ENCODE measurements at regions not wholly inside any gene's neighbourhood (a gene's known extent, or its start where the extent isn't known, plus 50 kb on each side); places are given as distances from the start of the nearest gene placed in this dataset.

DNA sequence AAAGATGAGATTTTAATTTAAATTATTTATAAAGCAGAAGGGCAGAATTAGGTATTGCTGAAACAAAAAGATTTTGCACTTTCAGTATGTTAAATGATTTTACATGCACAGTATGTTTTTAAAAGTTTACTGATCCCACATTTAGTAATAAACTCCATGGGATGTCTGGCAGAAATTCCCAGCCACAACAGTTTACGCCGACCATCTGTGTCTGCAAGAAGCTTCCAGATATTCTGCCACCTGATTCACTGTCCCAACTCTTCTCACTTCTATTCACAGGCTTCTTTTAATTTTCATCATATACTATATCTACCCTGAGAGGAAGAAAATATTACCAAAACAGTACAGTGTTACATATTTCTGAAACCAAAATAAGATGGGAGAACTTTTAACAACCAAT is 115.8 kb upstream of the IQCM start:
- no peak for DNase-seq

DNA sequence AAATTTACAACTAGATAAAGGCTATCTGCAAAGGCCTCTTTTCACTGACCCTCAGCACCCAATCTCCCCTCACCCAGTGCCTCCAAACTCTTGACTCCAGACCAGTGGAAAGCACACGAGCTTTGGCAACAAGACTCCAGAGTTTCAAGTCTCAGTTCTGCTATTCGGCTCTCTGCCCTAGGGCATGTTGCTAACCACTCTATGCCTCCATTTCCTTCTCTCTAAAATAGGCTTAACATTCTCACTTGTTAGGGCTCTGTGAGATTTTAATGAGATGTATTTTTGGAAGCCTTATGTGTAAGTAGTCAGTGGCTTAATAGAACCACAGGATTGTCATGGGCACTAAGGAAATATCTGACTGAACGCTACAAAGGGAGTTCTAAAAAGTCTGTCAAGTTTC is 116.5 kb upstream of the IQCM start:
- no peak for DNase-seq

DNA sequence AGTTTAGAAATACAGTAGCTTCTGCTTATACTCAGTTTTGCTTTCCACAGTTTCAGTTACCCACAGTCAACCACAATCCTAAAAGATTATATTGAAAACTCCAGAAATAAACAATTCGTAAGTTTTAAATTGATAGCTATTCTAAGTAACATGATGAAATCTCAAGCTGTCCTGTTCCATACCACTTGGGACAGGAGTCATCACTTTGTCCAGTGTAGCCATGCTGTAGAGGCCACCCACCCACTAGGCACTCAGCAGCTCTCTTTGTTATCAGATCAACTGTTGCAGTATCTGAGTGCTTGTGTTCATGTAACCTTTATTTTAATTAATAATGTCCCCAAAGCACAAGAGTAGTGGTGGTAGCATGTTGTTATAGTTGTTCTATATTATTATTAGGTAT is 117.5 kb upstream of the IQCM start:
- DNase-seq, result no peak

DNA sequence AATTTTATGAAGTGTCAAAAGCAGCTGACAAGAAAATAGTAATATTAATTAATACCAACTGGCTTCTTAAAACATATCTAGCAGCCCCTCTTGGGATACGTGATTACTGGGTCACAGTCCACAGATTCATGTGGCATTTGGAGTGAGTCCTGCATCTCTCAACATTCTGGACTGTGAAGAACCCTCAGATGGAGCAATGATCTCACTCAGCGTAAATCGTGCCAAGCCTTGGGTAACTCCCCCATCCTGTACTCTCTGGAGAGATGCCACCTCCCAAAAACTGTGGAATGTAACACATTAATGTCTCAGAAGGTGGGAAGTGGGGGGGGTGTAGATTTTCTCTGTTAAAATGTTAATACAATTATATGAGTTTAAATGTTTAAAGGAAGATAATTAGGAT is 118.2 kb upstream of the IQCM start:
- DNase-seq, result no peak

DNA sequence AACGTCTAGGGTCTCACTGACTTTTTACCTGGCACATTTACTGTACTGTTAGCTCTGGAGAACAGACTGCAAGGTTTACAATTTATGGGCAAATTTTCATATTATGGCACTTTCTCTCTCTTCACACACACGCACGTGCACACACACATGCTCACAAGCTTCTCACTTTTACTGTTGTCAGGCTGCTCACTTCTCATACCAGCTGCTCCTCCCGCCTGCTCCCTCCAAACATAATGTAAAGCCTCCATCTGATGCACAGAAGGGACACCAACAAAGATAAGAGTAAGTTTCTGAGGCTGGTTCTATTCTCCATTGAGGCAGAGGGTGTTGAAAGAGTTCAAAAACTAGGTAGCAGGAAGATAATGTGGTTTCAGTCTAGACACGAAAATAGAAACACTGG is 128.9 kb upstream of the DCLK2 start:
- no peak for DNase-seq

DNA sequence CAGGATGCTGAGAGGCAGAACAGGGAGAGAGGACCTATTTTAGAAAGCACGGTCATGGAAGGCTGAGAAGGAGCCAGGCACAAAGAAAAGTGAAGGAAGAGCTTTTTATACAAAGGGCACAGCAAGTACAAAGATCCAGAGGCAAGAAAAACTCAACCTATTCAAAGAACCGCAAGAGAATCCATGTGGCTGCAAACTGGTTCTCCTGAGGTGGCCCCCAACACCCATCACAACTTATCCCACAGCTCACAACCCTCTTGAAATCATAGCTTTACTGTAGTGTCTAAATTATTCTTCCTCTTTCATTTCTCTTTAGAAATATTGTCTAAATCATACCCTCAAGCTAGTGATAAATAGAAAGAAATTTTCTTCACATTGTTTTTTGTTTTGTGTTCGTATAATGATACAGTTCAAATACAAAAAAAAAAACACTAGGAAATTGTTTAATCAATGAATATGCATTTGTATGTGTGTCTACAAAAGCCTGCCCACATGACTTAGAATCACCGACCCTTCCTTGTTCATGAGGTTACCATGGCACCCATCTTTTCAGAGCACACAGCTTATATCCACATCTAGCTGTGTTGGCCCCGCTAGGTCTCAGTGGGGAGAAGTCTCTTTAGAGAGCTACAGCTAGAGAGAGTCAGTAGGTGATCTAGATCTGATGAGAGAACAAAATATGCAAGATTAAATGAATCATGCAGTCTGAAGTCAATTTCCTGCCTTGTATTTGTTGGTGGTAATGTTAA is 126.9 kb upstream of the DCLK2 start:
- no peak for DNase-seq

DNA sequence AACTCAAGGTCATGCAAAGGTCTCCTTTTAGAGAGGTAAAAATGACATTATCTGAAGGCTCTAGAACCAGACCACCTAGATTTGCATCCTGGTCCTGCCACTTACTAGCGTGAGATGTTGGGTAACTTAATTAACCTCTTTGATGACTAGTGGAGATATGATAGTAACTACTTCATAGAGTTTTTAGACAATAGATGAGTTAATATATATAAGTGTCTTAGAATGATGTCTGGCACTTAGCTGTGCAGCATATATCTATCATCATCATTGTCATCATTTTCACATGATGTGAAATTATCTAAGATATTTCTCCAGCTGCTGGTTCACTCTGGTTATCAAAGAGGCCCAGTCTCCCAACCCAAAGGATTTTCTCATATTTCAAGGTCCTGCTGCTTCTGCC is 126.1 kb upstream of the DCLK2 start:
- no peak for DNase-seq

DNA sequence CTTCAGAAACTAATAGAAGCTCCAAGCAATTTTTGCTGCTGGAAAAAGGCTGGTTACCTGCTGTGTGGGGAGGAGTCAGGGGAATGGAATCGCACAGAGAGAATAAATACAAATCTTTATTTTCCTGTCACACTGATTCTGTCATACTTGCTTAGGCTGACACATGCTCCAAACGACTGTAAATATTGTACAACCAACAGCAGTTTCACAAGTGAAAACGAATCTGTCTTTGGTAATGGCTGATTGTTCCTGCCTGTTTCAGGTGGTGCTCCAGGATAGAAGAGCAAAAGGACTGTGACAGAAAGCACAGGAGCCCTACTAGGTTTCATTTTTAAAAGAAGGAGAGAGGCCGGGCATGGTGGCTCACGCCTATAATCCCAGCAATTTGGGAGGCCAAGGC is 125.5 kb upstream of the DCLK2 start:
- no peak for DNase-seq

DNA sequence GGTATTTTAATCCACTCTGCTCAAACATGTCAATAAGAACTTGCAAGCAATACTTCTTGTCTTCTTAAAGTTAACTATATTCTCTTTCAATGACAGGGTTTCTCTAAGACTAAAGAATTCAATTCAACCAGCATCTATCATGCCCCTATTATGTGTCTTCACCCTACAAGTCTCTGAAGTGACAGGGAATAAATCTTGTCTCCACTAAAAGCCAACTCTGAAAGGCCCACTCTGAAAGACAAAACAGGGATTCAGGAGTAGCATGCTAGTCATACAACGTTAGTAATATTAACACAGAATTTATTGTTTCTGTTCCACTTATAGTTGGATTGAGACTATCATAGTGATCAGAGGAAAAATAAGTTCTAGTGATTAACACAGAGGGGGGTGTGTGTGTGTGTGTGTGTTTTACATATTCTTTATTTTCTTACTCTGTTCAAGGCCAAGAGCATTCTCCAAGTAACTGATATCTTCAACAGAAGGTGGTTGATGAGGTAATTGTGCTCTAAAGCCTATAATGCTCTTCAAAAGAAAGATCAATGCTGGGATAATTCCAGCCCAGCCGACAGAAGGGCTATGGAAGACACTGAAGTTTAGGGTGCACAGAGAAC is 122.4 kb upstream of the DCLK2 start:
- DNase-seq, result no peak

DNA sequence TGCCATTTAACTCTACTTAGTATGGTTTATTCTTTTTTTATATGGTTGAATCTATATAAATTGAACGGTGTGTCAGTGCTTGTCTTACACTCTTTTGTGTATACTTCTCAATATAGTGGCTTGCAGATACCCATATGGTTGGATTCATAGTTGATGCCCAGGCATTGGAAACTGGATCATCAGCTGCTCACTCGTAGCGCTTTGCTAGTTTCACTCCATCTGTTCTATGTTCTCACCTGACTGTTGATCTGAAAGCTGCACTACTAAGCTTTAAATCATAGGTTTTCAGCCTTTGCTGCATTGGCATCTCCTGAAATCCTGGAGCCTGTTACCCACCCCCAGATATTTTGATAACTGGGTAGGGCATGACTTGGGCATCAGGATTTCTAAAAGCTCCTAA is 121.6 kb upstream of the DCLK2 start:
- no peak for DNase-seq

DNA sequence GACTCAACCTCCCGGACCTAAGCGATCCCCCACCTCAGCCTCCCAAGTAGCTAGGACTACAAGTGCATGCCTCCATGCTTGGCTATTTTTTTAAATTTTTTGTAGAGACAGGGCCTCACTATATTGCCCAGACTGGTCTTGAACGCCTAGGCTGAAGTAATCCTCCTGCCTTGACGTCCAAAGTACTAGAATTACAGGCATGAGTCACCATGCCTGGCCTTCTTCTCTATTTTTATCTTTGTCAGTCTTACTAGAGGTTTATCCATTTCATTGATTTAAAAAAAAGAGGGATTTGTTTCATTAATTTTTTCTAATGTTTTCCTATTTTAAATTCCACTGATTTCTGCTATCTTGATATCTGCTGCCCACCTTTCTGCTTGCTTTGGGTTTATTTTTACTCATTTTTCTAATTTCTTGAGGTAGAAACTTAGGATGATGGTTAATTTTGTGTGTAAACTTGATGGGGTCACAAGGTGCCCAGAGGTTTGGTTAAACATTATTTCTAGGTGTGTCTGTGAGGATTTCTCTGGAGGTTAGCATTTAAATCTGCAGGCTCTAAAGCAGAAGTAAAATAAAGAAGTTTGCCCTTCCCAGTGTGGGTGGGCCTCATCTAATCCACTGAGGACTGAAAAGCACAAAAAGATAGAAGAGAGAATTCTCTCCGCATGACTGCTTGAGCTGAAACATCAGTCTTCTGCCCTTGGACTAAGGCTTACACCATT is 116.2 kb upstream of the DCLK2 start:
- no peak for DNase-seq

DNA sequence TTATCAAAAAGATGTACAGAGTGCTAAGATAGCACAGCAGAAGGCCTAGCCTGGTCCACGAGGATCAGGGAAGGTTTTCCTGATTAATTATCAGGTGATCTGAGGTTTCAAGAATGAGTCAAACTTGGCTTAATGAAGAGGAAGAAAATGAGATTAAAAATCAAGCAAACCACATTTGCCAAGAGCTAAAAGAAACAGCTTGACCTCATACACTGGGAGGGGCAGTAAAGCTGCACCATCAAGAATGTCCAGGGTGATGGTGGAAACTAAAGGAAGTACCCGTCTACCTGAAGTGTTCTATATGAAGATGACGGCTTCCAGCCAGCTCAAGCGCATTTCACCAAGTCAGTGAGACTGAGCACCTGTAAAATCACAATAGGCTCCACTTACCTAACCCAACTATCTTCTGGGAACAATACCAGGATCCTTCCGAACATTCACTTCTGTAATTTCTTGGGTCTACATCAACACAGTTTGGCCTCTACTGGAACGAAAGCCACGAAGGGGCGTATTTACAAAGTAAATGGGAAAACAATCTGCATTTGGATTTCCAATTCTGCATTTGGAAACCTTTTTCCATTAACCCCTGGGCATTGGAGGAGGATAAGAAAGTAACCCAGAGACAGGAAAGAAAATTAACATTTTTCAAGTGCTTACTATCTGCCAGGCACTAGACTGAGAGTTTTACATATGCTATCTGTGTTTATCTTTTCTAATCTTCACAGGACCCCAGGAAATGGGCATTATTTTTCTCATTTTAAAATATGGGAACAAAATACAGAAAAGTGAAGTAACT is 114.0 kb upstream of the DCLK2 start:
- no peak for DNase-seq

DNA sequence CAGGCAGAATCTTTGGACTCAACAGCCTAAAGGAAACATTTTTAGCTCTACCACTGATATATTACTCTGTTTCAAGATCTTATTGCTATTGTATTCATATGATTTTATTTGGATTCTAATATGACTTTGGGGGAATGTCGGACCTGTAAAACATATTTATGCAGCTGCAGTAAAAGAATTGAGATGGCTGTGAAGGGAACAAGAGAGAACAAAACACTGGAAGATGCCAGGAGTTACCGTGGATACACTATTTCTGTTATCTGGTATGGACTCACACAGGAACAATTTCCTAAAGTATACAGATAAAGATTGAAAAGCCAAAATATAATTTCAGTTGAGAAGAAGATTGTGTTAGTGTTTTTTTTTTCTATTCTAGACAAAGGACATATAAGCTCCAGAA is 113.0 kb upstream of the DCLK2 start:
- no peak for DNase-seq

DNA sequence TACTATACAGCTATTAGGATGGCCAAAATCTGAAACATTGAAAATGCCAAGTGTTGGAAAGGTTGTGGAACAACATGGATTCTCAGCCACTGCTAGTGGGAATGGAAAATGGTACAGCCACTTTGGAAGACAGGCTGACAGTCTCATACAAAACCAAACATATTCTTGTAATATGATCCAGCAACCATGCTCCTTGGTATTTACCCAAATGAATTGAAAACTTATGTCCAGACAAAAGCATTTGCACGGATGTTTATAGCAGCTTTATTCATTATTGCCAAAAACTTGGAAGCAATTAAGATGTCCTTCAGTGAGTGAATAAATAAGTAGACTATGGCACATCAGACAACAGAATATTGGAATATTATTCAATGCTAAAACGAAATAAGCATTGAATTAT is 105.8 kb upstream of the DCLK2 start:
- no peak for DNase-seq

DNA sequence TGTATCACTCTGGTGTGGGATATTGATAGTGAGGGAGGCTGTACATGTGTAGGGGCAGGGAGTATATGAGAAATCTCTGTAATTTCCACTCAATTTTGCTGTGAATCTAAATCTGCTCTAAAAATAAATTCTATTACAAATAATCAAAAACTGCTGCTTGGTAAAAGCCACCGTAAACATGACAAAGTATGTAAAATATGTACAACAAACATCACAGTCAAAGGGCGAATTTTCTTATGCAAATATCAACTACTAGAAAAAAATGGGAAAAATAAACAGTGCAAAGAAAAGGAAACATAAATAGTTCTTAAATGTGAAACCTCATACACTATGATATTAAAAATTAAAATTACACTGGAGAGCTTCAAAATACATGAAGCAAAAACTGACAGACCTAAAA is 105.1 kb upstream of the DCLK2 start:
- DNase-seq, result no peak

DNA sequence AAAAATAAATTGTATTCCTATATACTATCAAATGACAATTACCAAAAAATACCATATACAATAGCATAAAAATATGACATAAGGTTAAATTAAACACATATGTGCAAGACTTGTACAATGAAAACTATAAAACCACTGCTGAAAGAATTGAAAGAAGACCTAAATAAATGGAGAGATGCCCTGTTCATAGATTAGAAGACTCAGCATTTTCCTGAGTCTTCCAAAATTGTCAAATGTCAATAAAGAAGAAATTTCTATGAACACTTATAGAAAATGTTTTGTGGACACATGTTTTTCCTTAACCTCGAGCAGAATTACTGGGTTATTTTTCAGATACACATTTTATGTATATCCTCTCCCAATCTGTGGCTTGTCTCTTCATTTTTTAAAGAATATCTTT is 103.1 kb upstream of the DCLK2 start:
- DNase-seq, result no peak

DNA sequence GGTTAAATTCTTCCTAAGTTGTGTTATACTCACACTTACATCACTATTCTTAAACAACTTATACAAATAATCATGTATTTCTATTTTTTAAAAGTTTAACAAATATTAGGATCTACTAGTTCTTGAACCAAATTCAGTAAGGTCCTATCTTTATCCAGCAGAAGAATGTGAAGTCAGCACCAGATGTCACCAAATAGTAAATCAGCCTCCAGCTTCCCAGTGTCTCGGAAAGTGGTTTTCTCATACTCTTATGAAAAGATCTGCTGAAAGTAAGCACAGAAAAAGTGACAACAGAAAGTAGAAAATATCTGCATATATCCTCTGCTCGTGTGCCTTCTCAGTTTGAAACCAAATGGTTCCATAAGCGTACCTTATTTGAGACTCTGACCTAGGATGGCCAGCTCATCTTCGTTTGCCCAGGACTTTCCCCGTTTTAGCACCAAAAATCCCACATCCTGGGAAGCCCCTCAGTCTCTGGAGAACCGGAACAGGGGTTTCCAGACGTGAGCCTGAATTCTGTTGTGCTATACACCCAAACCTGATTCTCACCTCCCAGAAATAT is 98.0 kb upstream of the DCLK2 start:
- no peak for DNase-seq

DNA sequence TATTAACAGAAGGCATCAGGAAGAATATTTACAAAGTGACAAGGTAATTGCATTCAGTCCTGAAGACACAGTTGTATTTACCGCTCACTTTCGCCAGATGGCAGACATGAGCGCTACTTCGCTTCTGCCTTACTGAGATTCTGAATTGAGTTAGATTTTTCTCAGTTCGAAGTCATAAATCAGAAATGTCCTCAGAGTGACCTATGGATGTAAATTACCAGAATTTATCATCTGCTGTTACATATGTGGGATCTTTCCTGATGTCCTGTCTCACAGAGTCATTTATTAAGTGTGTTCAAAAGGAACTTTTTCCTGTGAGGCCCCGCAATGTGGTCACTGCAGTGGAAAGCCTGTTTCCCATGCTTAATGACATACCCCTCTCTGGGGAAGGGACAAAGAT is 97.3 kb upstream of the DCLK2 start:
- peak; percentile 28 for DNase-seq

DNA sequence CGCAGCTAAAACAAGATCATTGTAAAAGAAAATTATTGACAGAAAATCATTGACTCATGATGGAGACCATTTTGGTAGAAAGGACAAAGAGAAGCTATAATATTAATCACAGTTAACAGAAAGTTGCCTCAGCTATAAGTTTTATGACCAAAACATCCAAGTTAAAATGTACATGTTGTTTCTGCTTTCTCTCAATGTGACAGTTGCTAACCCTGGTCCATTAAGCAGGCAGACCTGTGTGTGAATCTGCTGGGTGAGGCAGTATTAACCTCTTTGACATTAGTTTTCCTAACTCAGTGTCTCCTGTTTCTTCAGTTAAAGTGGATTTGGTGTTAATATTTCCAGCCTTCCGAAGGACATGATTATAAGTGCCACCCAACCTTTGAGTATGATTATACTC is 94.8 kb upstream of the DCLK2 start:
- DNase-seq, result no peak

DNA sequence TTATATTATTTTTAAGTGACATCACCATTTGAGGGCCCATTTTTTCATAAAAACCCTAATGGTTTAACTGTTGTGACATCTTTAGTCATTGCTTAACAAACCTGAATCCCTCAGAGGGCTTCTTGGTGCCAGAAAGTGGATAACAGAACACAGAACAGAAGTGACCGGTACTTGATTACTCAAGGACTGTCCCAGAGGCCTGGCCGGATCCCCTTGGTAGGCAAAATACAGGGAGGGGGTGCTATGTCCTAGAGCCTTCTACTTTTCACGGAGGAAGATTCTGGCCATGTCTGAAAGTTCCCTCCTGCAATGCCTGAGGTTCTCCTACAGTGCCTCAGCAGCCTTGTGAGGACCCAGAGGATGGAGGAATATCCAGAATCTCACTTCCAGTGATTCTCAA is 94.3 kb upstream of the DCLK2 start:
- DNase-seq, result no peak

DNA sequence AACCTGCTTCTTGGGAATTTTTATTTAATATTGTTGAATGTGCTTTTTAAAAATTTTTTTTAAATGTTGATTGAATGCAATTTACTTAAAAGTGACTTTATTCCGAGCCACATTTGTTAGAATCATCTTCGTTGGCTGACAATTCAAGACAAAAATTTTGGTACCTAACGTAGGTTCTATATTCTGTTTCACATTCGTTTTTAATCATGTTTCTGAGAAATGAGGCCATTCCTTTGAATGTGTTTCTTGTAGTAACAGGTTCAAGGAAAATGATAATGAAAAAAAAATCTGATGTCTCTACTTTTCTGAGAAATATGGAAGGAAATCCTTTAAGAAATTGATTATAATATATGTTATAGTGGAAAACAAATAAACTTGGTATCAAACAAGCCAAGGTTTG is 92.3 kb upstream of the DCLK2 start:
- DNase-seq, result no peak

DNA sequence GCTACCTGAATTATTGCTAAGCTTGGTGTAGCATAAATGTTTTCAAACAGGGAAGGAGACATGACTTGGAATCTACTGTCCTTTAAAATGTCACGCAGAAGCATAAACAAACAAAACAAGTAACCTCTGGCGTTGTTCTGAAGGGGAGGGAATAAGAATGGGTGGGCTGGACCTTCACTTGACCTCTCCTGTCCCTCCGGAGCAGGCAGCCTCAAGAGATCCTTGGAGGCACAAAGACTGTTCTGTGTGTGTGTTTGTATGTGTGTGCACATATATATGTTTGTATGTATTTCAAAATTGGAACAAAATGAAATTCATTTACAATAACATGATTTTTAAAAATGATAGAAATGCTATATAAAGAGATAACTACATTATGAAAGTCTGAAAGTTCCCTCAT is 91.3 kb upstream of the DCLK2 start:
- no peak for DNase-seq

DNA sequence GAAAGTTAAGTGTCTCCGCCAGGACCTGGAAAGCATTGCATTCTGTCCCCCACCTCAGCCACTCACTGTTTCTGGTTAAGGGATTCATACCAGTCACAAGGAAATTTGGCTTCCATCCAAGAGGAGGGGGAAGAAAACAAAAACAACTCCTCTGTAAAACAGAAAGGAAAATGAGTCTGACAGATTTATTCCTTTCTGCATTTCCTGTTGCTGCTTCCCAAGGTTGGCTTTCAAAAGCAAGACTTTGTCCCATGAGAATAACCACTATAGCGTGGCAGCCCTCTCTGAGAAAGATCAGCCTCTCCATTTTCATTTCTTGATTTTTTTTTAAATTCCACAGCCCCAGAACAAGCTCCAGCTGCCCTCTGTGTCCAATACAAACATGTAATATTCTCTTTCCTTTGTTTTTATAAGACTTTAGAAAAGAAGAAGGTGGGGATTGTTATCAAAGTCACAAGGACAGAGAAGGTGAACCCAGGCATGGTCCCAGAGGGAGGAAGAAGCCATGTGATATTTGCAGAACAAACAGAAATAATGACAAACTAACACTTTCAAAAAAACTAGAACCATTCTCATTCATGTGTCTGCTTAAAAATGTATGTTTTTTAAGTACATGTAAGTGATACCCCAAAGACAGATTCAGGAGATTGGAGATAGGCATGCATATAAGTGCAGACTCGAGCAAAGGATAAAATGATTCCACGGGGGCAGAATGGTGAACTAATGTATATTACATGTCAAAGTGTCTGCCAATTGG is 90.7 kb upstream of the DCLK2 start:
- no peak for DNase-seq

All from activated T-cell treated with anti-CD3 and anti-CD28 coated beads, Interleukin-2, amount 50 U/mL, for 1 hour (primary cell).